Endothelial cell (in vitro differentiated cells): ENCODE measurements at regions not wholly inside any gene's neighbourhood (a gene's known extent, or its start where the extent isn't known, plus 50 kb on each side); places are given as distances from the start of the nearest gene placed in this dataset.

Source experiments
- DNase-seq: peaks from one replicate; pipeline ENCODE4 v3.0.0; 2021; ENCODE audit warnings: low spot score
- H3K27ac Mint-ChIP-seq: one replicate; pipeline ENCODE4 v1.8.0; 2021; ENCODE audit warnings: mixed read lengths, inconsistent platforms; ENCODE audit not compliant: unreplicated experiment
- H3K27me3 Mint-ChIP-seq: one replicate; pipeline ENCODE4 v1.8.0; 2021; ENCODE audit warnings: mild to moderate bottlenecking, moderate library complexity, mixed read lengths, inconsistent platforms; ENCODE audit not compliant: unreplicated experiment
- H3K36me3 Mint-ChIP-seq: one replicate; pipeline ENCODE4 v1.8.0; 2021; ENCODE audit warnings: mild to moderate bottlenecking, low read depth, mixed read lengths, inconsistent platforms; ENCODE audit not compliant: unreplicated experiment
- H3K4me1 Mint-ChIP-seq: one replicate; pipeline ENCODE4 v1.8.0; 2021; ENCODE audit warnings: mild to moderate bottlenecking, mixed read lengths, inconsistent platforms; ENCODE audit not compliant: unreplicated experiment
- H3K4me3 Mint-ChIP-seq: one replicate; pipeline ENCODE4 v1.8.0; 2021; ENCODE audit warnings: mild to moderate bottlenecking, mixed read lengths, inconsistent platforms; ENCODE audit not compliant: unreplicated experiment
- H3K9me3 Mint-ChIP-seq: one replicate; pipeline ENCODE4 v1.8.0; 2021; ENCODE audit warnings: mixed read lengths, inconsistent platforms; ENCODE audit not compliant: unreplicated experiment
- CTCF ChIP-seq: fragments of 200-600 bp; sonication (generic); IDR thresholded peaks from one replicate; pipeline ENCODE4 v1.5.0; 2021; ENCODE audit warnings: antibody characterized with exemption; ENCODE audit not compliant: unreplicated experiment

DNA sequence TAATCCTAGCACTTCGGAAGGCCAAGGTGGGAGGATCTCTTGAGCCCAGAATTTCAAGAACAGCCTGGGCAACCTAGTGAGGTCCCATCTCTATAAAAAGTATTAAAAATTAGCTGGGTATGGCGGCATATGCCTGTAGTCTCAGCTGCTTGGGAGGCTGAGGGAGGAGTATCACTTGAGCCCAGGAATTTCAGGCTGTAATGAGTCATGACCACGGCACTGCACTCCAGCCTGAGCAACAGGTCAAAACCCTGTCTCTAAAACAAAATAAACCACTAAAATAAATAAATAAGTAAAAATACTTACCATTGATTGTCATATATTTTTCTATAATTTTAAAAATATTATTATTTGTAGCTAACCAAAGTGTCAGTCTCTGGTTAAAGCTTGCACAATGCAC is 315.6 kb upstream of the SMIM31 start:
- Mint-ChIP-seq H3K4me3 (no peak overlapping the region), H3K27ac (no peak overlapping the region), H3K27me3 (no peaks in the 10 kb centered on the region), H3K36me3 (no peaks in the 10 kb centered on the region), H3K4me1 (no peaks in the 10 kb centered on the region), H3K9me3 (no peaks in the 10 kb centered on the region)
- TF ChIP-seq CTCF, result no peak
- DNase-seq, result no peak

DNA sequence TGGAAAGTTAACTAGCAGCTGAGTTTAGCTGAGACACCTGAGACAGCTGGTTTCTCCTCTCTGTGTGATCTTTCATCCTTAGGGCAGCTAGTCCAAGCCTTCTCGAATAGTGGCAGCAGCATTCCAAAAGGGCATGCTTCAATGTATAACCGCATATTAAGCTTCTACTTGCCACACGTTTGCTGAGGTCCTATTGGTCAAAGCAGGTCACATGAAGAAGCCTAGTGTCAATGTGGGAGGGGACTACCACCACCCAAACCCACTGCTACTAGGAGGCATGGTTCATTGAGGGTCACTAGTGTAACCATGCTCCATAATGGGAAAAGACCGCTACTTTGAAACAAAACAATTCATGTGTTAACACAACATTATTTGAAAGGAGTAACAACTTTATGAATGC is 314.9 kb upstream of the SMIM31 start:
- Mint-ChIP-seq H3K4me3 (no peak overlapping the region), H3K9me3 (no peaks in the 10 kb centered on the region), H3K36me3 (no peaks in the 10 kb centered on the region), H3K27me3 (no peaks in the 10 kb centered on the region), H3K4me1 (no peaks in the 10 kb centered on the region), H3K27ac (no peak overlapping the region)
- DNase-seq, result no peak
- no peak for TF ChIP-seq CTCF

GRCh38 chr4:164440199-164440598 is 313.7 kb upstream of the SMIM31 start:
- Mint-ChIP-seq H3K27ac (no peak overlapping the region), H3K4me1 (no peaks in the 10 kb centered on the region), H3K4me3 (no peak overlapping the region), H3K27me3 (no peaks in the 10 kb centered on the region), H3K9me3 (no peaks in the 10 kb centered on the region), H3K36me3 (no peaks in the 10 kb centered on the region)
- no peak for DNase-seq
- TF ChIP-seq CTCF, result no peak

DNA sequence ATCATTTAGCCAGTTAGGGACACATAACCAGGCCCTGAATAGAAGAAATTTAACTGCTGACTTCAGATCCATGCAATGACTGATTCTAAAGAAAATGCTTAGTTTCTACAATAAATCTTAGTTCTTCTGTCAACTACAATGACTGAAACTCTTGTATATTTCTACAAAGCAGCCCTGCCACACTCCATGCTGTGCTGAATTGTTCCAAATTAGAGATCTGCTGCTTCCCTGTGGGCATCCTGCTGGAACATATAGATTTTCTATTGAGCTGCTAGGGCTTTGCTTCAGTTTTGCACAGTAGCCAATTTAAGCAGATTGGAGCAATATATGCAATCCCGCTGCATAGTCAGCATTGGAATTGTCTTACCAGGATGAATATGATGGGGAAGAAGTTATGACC is 312.8 kb upstream of the SMIM31 start:
- Mint-ChIP-seq H3K36me3 (no peaks in the 10 kb centered on the region), H3K4me3 (no peak overlapping the region), H3K4me1 (no peaks in the 10 kb centered on the region), H3K9me3 (no peaks in the 10 kb centered on the region), H3K27ac (no peak overlapping the region), H3K27me3 (no peaks in the 10 kb centered on the region)
- no peak for DNase-seq
- TF ChIP-seq CTCF, result no peak

- Mint-ChIP-seq H3K36me3 (no peaks in the 10 kb centered on the region), H3K9me3 (no peaks in the 10 kb centered on the region), H3K27me3 (no peaks in the 10 kb centered on the region), H3K4me1 (no peaks in the 10 kb centered on the region), H3K4me3 (no peak overlapping the region), H3K27ac (no peak overlapping the region)
- no peak for TF ChIP-seq CTCF
- no peak for DNase-seq
Observed at GRCh38 chr4:164442180-164442579, 311.8 kb upstream of the SMIM31 start.
